ENCODE measurements at regions not wholly inside any gene's neighbourhood (a gene's known extent, or its start where the extent isn't known, plus 50 kb on each side); places are given as distances from the start of the nearest gene placed in this dataset.

- TF ChIP-seq PBX3 (IDR thresholded peaks at IDR 0.05; ENCODE audit: insufficient replicate concordance, low read depth, low read length) = no peak
- TF ChIP-seq SMAD1 (IDR thresholded peaks at IDR 0.05; ENCODE audit: low read depth, partially characterized antibody) = no peak
- no peak for TF ChIP-seq KAT2A (conservative IDR thresholded peaks at IDR 0.05; ENCODE audit: control insufficient read depth, low read depth, low read length)
- no peak for TF ChIP-seq YY1 (IDR thresholded peaks at IDR 0.05; ENCODE audit: low read depth, low read length)
Measured at GRCh38 chrX:137425273-137425902, 140.5 kb upstream of the ZIC3 start (continued).

GRCh38 chrX:137424679-137425078, 141.2 kb upstream of the ZIC3 start:
- Histone ChIP-seq H4K20me1 (ENCODE audit: control insufficient read depth, insufficient read depth) (no peaks in the 10 kb centered on the region), H3K79me2 (ENCODE audit: control insufficient read depth, insufficient read depth, low read length) (no peaks in the 10 kb centered on the region), H3K4me3 (no peak overlapping the region), H3K27me3 (replicated peaks in 1 of 2; ENCODE audit: control insufficient read depth in 2 of 2, insufficient read depth in 2 of 2, low read length in 1 of 2) (no peaks in the 10 kb centered on the region; a peak in 4 of 4 replicates), H3K4me2 (ENCODE audit: control insufficient read depth, insufficient read depth) (no peak overlapping the region), H2AFZ (ENCODE audit: control insufficient read depth, low read depth, low read length) (no peak overlapping the region), H3K4me1 (ENCODE audit: control insufficient read depth, insufficient read depth, low read length) (no peaks in the 10 kb centered on the region), H3K9me3 (replicated peaks; ENCODE audit: control insufficient read depth, insufficient read depth, low read length) (no peaks in the 10 kb centered on the region; the same call in 2 of the 3 replicates), H3K9ac (ENCODE audit: control insufficient read depth, insufficient read depth, low read length) (no peak overlapping the region), H3K27ac (ENCODE audit: control insufficient read depth, insufficient read depth) (no peak overlapping the region), H3K36me3 (ENCODE audit: control insufficient read depth in 2 of 2, insufficient read depth in 2 of 2, low read length in 1 of 2) (no peaks in the 10 kb centered on the region)
- 39% methylated on average over 8 of the region's 15 CpGs for WGBS (ENCODE audit: insufficient coverage, insufficient replicate concordance, low lambda C conversion rate, missing lambda C conversion rate)
- ChIA-PET POLR2A (no interaction called here), CTCF (no interaction called here), SMC1A (ENCODE audit: uncharacterized antibody, unreplicated experiment) (no interaction called here), RAD21 (ENCODE audit: unreplicated experiment) (no interaction called here)
- BruUV-seq (replicated peaks) = no TSS peak
- in situ Hi-C loops (cut with MboI) (no loop called here), intact Hi-C loops (cut with micrococcal nuclease; ENCODE audit: unreplicated experiment) (no loop called here)
- DNase-seq (ENCODE audit: low read depth, low spot score) = no peak
- ATAC-seq = no peak
- TF ChIP-seq SMAD5 (IDR thresholded peaks at IDR 0.05; ENCODE audit: low read depth) = no peak
- TF ChIP-seq SIX5 (IDR thresholded peaks at IDR 0.05; ENCODE audit: low read depth, low read length, severe bottlenecking) = no peak
- TF ChIP-seq BCL11A (IDR thresholded peaks at IDR 0.05; ENCODE audit: low read depth, low read length) = no peak
- no peak for TF ChIP-seq MYB (IDR thresholded peaks at IDR 0.05; ENCODE audit: borderline replicate concordance, low read depth, low read length)
- no peak for TF ChIP-seq PBX3 (IDR thresholded peaks at IDR 0.05; ENCODE audit: insufficient replicate concordance, low read depth, low read length)
- TF ChIP-seq MEF2B (IDR thresholded peaks at IDR 0.05; ENCODE audit: partially characterized antibody, poor library complexity, severe bottlenecking) = no peak
- FAIRE-seq = no peak
